H1 (cell line): ENCODE measurements at regions not wholly inside any gene's neighbourhood (a gene's known extent, or its start where the extent isn't known, plus 50 kb on each side); places are given as distances from the start of the nearest gene placed in this dataset.

Source experiments
- CTCF ChIA-PET: fragments of 300-600 bp; sonication (Branson Sonifier 250); formaldehyde crosslinking; loops from one replicate; lab custom pipeline; 2021; ENCODE audit not compliant: partially characterized antibody; lab: Charles Lee
- POLR2A ChIA-PET: fragments of 300-600 bp; sonication (Branson Sonifier 250); formaldehyde crosslinking; loops from one replicate; lab custom pipeline; 2021; ENCODE audit warnings: inconsistent platforms; ENCODE audit not compliant: partially characterized antibody; lab: Charles Lee
- DNase-seq, 2 experiments: peaks; one replicate each; pipeline versions ENCODE4 v3.0.0 to v3.0.0-alpha.2; 2010 to 2022; ENCODE audit warnings: low spot score in 2 of 2, low read depth in 1 of 2, mixed read lengths in 1 of 2
- FAIRE-seq: peaks from 2 replicates; lab custom pipeline; 2011; peaks lifted over from hg19 to GRCh38; lab: Jason Lieb, UNC
- H2AFZ ChIP-seq: 2 replicates; pipeline ENCODE4 v1.8.1; 2012; ENCODE audit warnings: low read length, inconsistent platforms
- H2AK5ac ChIP-seq: 2 replicates; pipeline ENCODE4 v1.6.1; 2013; ENCODE audit warnings: low read depth, low read length
- H2BK120ac ChIP-seq: replicated peaks from 2 replicates; pipeline ENCODE3; 2013; ENCODE audit warnings: low read depth, low read length, inconsistent platforms
- H2BK12ac ChIP-seq: 2 replicates; pipeline ENCODE4 v1.6.1; 2013; ENCODE audit warnings: low read depth, low read length
- H2BK15ac ChIP-seq: 2 replicates; pipeline ENCODE4 v1.6.1; 2013; ENCODE audit warnings: low read length
- H2BK20ac ChIP-seq: 2 replicates; pipeline ENCODE4 v1.6.1; 2013; ENCODE audit warnings: low read length
- H2BK5ac ChIP-seq: 2 replicates; pipeline ENCODE4 v1.6.1; 2013; ENCODE audit warnings: low read depth, low read length
- H3K14ac ChIP-seq: 2 replicates; pipeline ENCODE4 v1.6.1; 2013; ENCODE audit warnings: inconsistent platforms; ENCODE audit not compliant: insufficient read length
- H3K18ac ChIP-seq: 2 replicates; pipeline ENCODE4 v1.6.1; 2013; ENCODE audit warnings: low read length; ENCODE audit errors: extremely low read depth
- H3K23ac ChIP-seq: 2 replicates; pipeline ENCODE4 v1.6.1; 2013; ENCODE audit warnings: inconsistent platforms; ENCODE audit not compliant: insufficient read length
- H3K23me2 ChIP-seq: 2 replicates; pipeline ENCODE4 v1.6.1; 2013; ENCODE audit warnings: low read depth, low read length
- H3K27ac ChIP-seq: 2 replicates; pipeline ENCODE4 v1.6.1; 2011; ENCODE audit warnings: low read depth, low read length, inconsistent platforms
- H3K27me3 ChIP-seq, 4 experiments: replicated peaks in 1 of 4; 1 replicate in 1 of 4; 2 replicates in 3 of 4; pipeline versions ENCODE4 v1.6.1 to v1.8.1; 2011 to 2013; ENCODE audit warnings: low read length in 3 of 4, mild to moderate bottlenecking in 3 of 4, inconsistent platforms in 2 of 4, mixed read lengths in 2 of 4, moderate library complexity in 1 of 4; ENCODE audit not compliant: control insufficient read depth in 3 of 4, insufficient read depth in 3 of 4; ENCODE audit errors: extremely low read depth in 1 of 4
- H3K36me3 ChIP-seq, 4 experiments: 2 replicates each; pipeline versions ENCODE4 v1.6.1 to v1.8.1; 2011 to 2013; ENCODE audit warnings: mild to moderate bottlenecking in 4 of 4, low read length in 3 of 4, moderate library complexity in 2 of 4, control low read depth in 1 of 4, inconsistent platforms in 1 of 4; ENCODE audit not compliant: insufficient read depth in 4 of 4, control insufficient read depth in 2 of 4
- H3K4ac ChIP-seq: replicated peaks from 2 replicates; pipeline ENCODE3; 2013; ENCODE audit warnings: low read length, low read depth, mixed read lengths, inconsistent platforms; ENCODE audit not compliant: insufficient read length
- H3K4me1 ChIP-seq, 4 experiments: replicated peaks in 1 of 4; 1 replicate in 1 of 4; 2 replicates in 3 of 4; pipeline versions ENCODE4 v1.6.1 to v1.8.1; 2011 to 2013; ENCODE audit warnings: low read length in 3 of 4, inconsistent platforms in 2 of 4, mixed read lengths in 1 of 4; ENCODE audit not compliant: insufficient read depth in 4 of 4, control insufficient read depth in 3 of 4
- H3K4me2 ChIP-seq, 2 experiments: 2 replicates each; pipeline versions ENCODE4 v1.6.1 to v1.8.1; 2011 to 2013; ENCODE audit warnings: low read depth in 2 of 2, low read length in 2 of 2, control low read depth in 1 of 2, inconsistent platforms in 1 of 2, mild to moderate bottlenecking in 1 of 2; ENCODE audit not compliant: insufficient read depth in 1 of 2
- H3K4me3 ChIP-seq, 4 experiments: fragments of 200-600, 300-600 bp in 1 of 4; sonication (generic), shearing (Covaris generic), sonication (Bioruptor Twin) in 1 of 4; 2 replicates each; pipeline versions ENCODE4 v1.5.1 to v1.8.1; 2011 to 2016; ENCODE audit warnings: low read length in 4 of 4, low read depth in 3 of 4, control low read depth in 2 of 4, inconsistent platforms in 2 of 4, mild to moderate bottlenecking in 2 of 4, mixed read lengths in 1 of 4, moderate library complexity in 1 of 4; ENCODE audit not compliant: insufficient read depth in 2 of 4; ENCODE audit errors: extremely low read depth in 1 of 4
- H3K56ac ChIP-seq: replicated peaks from 2 replicates; pipeline ENCODE3; 2013; ENCODE audit warnings: low read depth, mild to moderate bottlenecking, mixed read lengths, low read length, inconsistent platforms; ENCODE audit not compliant: insufficient read length
- H3K79me1 ChIP-seq: 2 replicates; pipeline ENCODE4 v1.6.1; 2013; ENCODE audit warnings: low read depth, low read length, control low read depth
- H3K79me2 ChIP-seq, 2 experiments: 2 replicates each; pipeline versions ENCODE4 v1.6.1 to v1.8.1; 2012 to 2013; ENCODE audit warnings: low read length in 2 of 2, mild to moderate bottlenecking in 2 of 2, inconsistent platforms in 1 of 2; ENCODE audit not compliant: insufficient read depth in 2 of 2, control insufficient read depth in 1 of 2
- H3K9ac ChIP-seq, 4 experiments: replicated peaks in 1 of 4; 1 replicate in 1 of 4; 2 replicates in 3 of 4; pipeline versions ENCODE4 v1.6.1 to v1.8.1; 2011 to 2013; ENCODE audit warnings: low read depth in 3 of 4, low read length in 3 of 4, control low read depth in 2 of 4, mild to moderate bottlenecking in 2 of 4, moderate library complexity in 2 of 4, inconsistent platforms in 1 of 4; ENCODE audit errors: extremely low read depth in 1 of 4
- H3K9me3 ChIP-seq, 2 experiments: 2 replicates each; pipeline versions ENCODE4 v1.6.1 to v1.8.1; 2012 to 2013; ENCODE audit warnings: mild to moderate bottlenecking in 2 of 2, moderate library complexity in 2 of 2, control low read depth in 1 of 2, inconsistent platforms in 1 of 2, low read depth in 1 of 2, low read length in 1 of 2, mixed read lengths in 1 of 2; ENCODE audit not compliant: insufficient read depth in 2 of 2
- H4K20me1 ChIP-seq, 2 experiments: replicated peaks in 1 of 2; 2 replicates each; pipeline versions ENCODE3 to v1.8.1; 2011 to 2013; ENCODE audit warnings: inconsistent platforms in 2 of 2, low read length in 2 of 2, mild to moderate bottlenecking in 1 of 2; ENCODE audit not compliant: insufficient read depth in 2 of 2, control insufficient read depth in 1 of 2
- H4K5ac ChIP-seq: 2 replicates; pipeline ENCODE4 v1.6.1; 2013; ENCODE audit warnings: low read length, low read depth, mixed read lengths, inconsistent platforms; ENCODE audit not compliant: insufficient read length
- H4K8ac ChIP-seq: 2 replicates; pipeline ENCODE4 v1.8.0; 2013; ENCODE audit warnings: mild to moderate bottlenecking, moderate library complexity, low read length, inconsistent platforms; ENCODE audit not compliant: insufficient read depth; ENCODE audit errors: extremely low read depth
- H4K91ac ChIP-seq: replicated peaks from 2 replicates; pipeline ENCODE3; 2013; ENCODE audit warnings: low read length, mixed read lengths, inconsistent platforms; ENCODE audit not compliant: insufficient read length
- ASH2L ChIP-seq: fragments of 200-600, 300-600 bp; sonication (generic); IDR thresholded peaks from one replicate; pipeline ENCODE4 v1.7.1; 2017; ENCODE audit warnings: low read length
- ATF2 ChIP-seq: IDR thresholded peaks from 2 replicates; pipeline ENCODE4 v1.6.1; 2012; ENCODE audit warnings: low read length, inconsistent platforms
- BCL11A ChIP-seq, 2 experiments: IDR thresholded peaks; one replicate each; pipeline ENCODE4 v1.6.1; 2011; ENCODE audit warnings: low read depth in 2 of 2, low read length in 2 of 2, mild to moderate bottlenecking in 2 of 2
- CBX5 ChIP-seq: fragments of 300-800, 300-1000 bp; sonication (generic); IDR thresholded peaks from 2 replicates; pipeline ENCODE4 v1.7.1; 2016; ENCODE audit warnings: antibody characterized with exemption, low read length, low read depth
- EGR1 ChIP-seq: IDR thresholded peaks from 2 replicates; pipeline ENCODE4 v1.6.1; 2011; ENCODE audit warnings: low read depth, low read length, borderline replicate concordance
- GTF2F1 ChIP-seq: IDR thresholded peaks from 2 replicates; pipeline ENCODE4 v1.6.1; 2012; ENCODE audit warnings: low read depth, low read length, improper control_type of control experiment, borderline replicate concordance
- HDAC2 ChIP-seq, 2 experiments: fragments of 300-600 bp in 1 of 2; sonication (generic) in 1 of 2; IDR thresholded peaks; 2 replicates each; pipeline ENCODE4 v1.6.1; 2011 to 2012; ENCODE audit warnings: low read depth in 2 of 2, low read length in 2 of 2, mild to moderate bottlenecking in 2 of 2, moderate library complexity in 2 of 2, borderline replicate concordance in 1 of 2, inconsistent platforms in 1 of 2
- MAX ChIP-seq: IDR thresholded peaks from 2 replicates; pipeline ENCODE4 v1.6.1; 2012; ENCODE audit warnings: inconsistent platforms
- NANOG ChIP-seq: IDR thresholded peaks from 2 replicates; pipeline ENCODE4 v1.6.1; 2011; ENCODE audit warnings: low read length, low read depth, mild to moderate bottlenecking, inconsistent platforms; ENCODE audit not compliant: insufficient read depth, poor library complexity, severe bottlenecking
- RAD21 ChIP-seq, 2 experiments: IDR thresholded peaks in 1 of 2; conservative IDR thresholded peaks in 1 of 2; 2 replicates each; pipeline ENCODE4 v1.6.1; 2011; ENCODE audit warnings: low read depth in 2 of 2, low read length in 2 of 2, improper control_type of control experiment in 1 of 2, inconsistent platforms in 1 of 2, mild to moderate bottlenecking in 1 of 2, moderate library complexity in 1 of 2
- SRF ChIP-seq: IDR thresholded peaks from 2 replicates; pipeline ENCODE4 v1.6.1; 2011; ENCODE audit warnings: mild to moderate bottlenecking, low read depth, low read length, moderate library complexity
- TCF12 ChIP-seq: IDR thresholded peaks from 2 replicates; pipeline ENCODE4 v1.6.1; 2011; ENCODE audit warnings: low read depth, mild to moderate bottlenecking, low read length
- WGBS, 2 experiments: shearing (Covaris generic) in 1 of 2; methylation state at CpG; one replicate each; pipeline versions ENCODE4 v1.1.6 to v1.1.7; 2013 to 2015; ENCODE audit warnings: low lambda C conversion rate in 2 of 2, mixed read lengths in 2 of 2, inconsistent platforms in 1 of 2, low coverage in 1 of 2, missing lambda C conversion rate in 1 of 2; ENCODE audit not compliant: insufficient replicate concordance in 2 of 2, insufficient coverage in 1 of 2, insufficient read length in 1 of 2; ENCODE audit errors: extremely low coverage in 1 of 2, missing lambda C conversion rate in 1 of 2; 5-methylcytosine and 5-hydroxymethylcytosine counted together

- no peak overlapping the region for H3K23ac ChIP-seq
- peaks cover 0 to 6% (median 2%) of the 10 kb centered on the region in 4 experiments; a peak in 5 of 7 replicates for H3K4me1 ChIP-seq
- no peak overlapping the region for H2BK12ac ChIP-seq
- no peak overlapping the region for H3K4me3 ChIP-seq
- H4K91ac ChIP-seq = no peak overlapping the region
- WGBS, 2 experiments = 91% methylated on average over 7 of the region's 7 CpGs; no CpG with 5 or more reads in 1 of the 2 experiments
- H3K9me3 ChIP-seq = no peaks in the 10 kb centered on the region
- no peaks in the 10 kb centered on the region for H3K79me2 ChIP-seq
- DNase-seq = no peak
- H3K36me3 ChIP-seq = peaks cover 0 to 4% (median 1%) of the 10 kb centered on the region in 4 experiments; a peak in 3 of 8 replicates
- H3K79me1 ChIP-seq = no peaks in the 10 kb centered on the region
- H4K8ac ChIP-seq = no peak overlapping the region
- no peak overlapping the region for H3K4me2 ChIP-seq
- no peak overlapping the region for H2BK120ac ChIP-seq
- H3K27me3 ChIP-seq = no peaks in the 10 kb centered on the region
- CTCF ChIA-PET = interaction anchor here (1.6 kb wide), 1 partner anchor 21 kb away, joined by 4 read pairs; no protein-coding TSS in a partner anchor
- H3K56ac ChIP-seq = no peak overlapping the region
- FAIRE-seq = no peak
- no peak overlapping the region for H2BK15ac ChIP-seq
- H3K4ac ChIP-seq = no peak overlapping the region
- H3K27ac ChIP-seq = no peak overlapping the region
- H3K9ac ChIP-seq = no peak overlapping the region; a peak in 2 of 7 replicates
- H4K20me1 ChIP-seq = no peaks in the 10 kb centered on the region
- H2AK5ac ChIP-seq = no peak overlapping the region
- no peak overlapping the region for H4K5ac ChIP-seq
- H3K23me2 ChIP-seq = no peaks in the 10 kb centered on the region
- H3K18ac ChIP-seq = no peak overlapping the region
- H2AFZ ChIP-seq = no peak overlapping the region
- H2BK5ac ChIP-seq = no peak overlapping the region
- no peak overlapping the region for H2BK20ac ChIP-seq
- no peak overlapping the region for H3K14ac ChIP-seq
- POLR2A ChIA-PET = interaction anchor here (1.2 kb wide), 1 partner anchor 287 kb away, joined by 3 read pairs; no protein-coding TSS in a partner anchor
- no peak for TF ChIP-seq MAX
- TF ChIP-seq BCL11A (IDR thresholded peaks at IDR 0.05; ENCODE audit: low read depth in 2 of 2, low read length in 2 of 2) = no peak
- no peak for TF ChIP-seq ASH2L
- no peak for TF ChIP-seq NANOG
- no peak for TF ChIP-seq GTF2F1
- no peak for TF ChIP-seq CBX5
- no peak for TF ChIP-seq SRF
- no peak for TF ChIP-seq TCF12
- no peak for TF ChIP-seq RAD21 (IDR thresholded peaks at IDR 0.05 in 1 of 2, conservative IDR thresholded peaks at IDR 0.05 in 1 of 2; ENCODE audit: low read depth in 2 of 2, low read length in 2 of 2)
- no peak for TF ChIP-seq HDAC2 (IDR thresholded peaks at IDR 0.05; ENCODE audit: borderline replicate concordance in 1 of 2, low read depth in 2 of 2, low read length in 2 of 2)
- no peak for TF ChIP-seq ATF2
- no peak for TF ChIP-seq EGR1
Measured at GRCh38 chr15:62770752-62771151, 271.8 kb upstream of the TPM1 start.
